Nephron (organoid): ENCODE measurements at regions not wholly inside any gene's neighbourhood (a gene's known extent, or its start where the extent isn't known, plus 50 kb on each side); places are given as distances from the start of the nearest gene placed in this dataset.
"Not testable (repeated sequence)": the region's sequence is repeated elsewhere in the genome, so short reads cannot be mapped to it uniquely, and the experiment has no call there.

Experiments used
- H3K27ac Mint-ChIP-seq, 3 experiments: 2 replicates each; pipeline ENCODE4 v1.8.0; 2020; ENCODE audit warnings: mixed read lengths in 3 of 3, mild to moderate bottlenecking in 2 of 3, moderate library complexity in 1 of 3
- H3K27me3 Mint-ChIP-seq: 2 replicates; pipeline ENCODE4 v1.8.0; 2021; ENCODE audit warnings: low read depth, mild to moderate bottlenecking, moderate library complexity, mixed read lengths
- H3K36me3 Mint-ChIP-seq: 2 replicates; pipeline ENCODE4 v1.8.0; 2020; ENCODE audit warnings: low read depth, mixed read lengths
- H3K4me1 Mint-ChIP-seq: 2 replicates; pipeline ENCODE4 v1.8.0; 2020; ENCODE audit warnings: mixed read lengths
- H3K4me3 Mint-ChIP-seq, 3 experiments: 2 replicates each; pipeline ENCODE4 v1.8.0; 2020; ENCODE audit warnings: mild to moderate bottlenecking in 3 of 3, mixed read lengths in 3 of 3, moderate library complexity in 2 of 3
- H3K9me3 Mint-ChIP-seq: 2 replicates; pipeline ENCODE4 v1.8.0; 2020; ENCODE audit warnings: mixed read lengths
- TF ChIP-seq, protein P1 (sequence below), 3 experiments: fragments of 200-600 bp; sonication (generic); IDR thresholded peaks; one replicate each; pipeline ENCODE4 v1.5.0; 2021; ENCODE audit warnings: antibody characterized with exemption in 3 of 3; ENCODE audit not compliant: unreplicated experiment in 3 of 3

DNA sequence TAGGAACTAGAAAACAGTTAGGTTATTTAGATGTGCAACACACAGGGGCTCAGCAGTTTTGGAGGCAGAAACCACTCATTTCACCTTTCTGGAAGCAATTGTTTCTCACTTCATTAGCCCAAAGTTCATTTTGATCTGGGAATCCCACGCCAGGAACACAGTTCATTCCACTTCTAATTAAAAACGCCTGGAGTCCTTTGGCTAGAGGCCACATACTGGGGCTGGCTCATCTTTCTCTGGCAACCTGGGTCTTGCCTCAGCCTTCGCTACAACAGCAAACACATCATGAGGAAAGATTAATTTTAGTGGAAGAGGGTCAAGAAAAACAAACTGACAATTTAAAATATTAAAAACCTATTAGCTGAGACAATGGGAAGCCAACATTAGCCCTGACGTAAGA is 69.7 kb downstream of the RFPL4B start:
- Mint-ChIP-seq H3K27ac (no peak overlapping the region), H3K27me3 (no peaks in the 10 kb centered on the region), H3K9me3 (peaks cover 33% of the 10 kb centered on the region), H3K4me1 (no peaks in the 10 kb centered on the region), H3K36me3 (peaks cover 4% of the 10 kb centered on the region), H3K4me3 (no peak overlapping the region)
- TF ChIP-seq, protein P1, sequence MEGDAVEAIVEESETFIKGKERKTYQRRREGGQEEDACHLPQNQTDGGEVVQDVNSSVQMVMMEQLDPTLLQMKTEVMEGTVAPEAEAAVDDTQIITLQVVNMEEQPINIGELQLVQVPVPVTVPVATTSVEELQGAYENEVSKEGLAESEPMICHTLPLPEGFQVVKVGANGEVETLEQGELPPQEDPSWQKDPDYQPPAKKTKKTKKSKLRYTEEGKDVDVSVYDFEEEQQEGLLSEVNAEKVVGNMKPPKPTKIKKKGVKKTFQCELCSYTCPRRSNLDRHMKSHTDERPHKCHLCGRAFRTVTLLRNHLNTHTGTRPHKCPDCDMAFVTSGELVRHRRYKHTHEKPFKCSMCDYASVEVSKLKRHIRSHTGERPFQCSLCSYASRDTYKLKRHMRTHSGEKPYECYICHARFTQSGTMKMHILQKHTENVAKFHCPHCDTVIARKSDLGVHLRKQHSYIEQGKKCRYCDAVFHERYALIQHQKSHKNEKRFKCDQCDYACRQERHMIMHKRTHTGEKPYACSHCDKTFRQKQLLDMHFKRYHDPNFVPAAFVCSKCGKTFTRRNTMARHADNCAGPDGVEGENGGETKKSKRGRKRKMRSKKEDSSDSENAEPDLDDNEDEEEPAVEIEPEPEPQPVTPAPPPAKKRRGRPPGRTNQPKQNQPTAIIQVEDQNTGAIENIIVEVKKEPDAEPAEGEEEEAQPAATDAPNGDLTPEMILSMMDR (IDR thresholded peaks at IDR 0.05; ENCODE audit: unreplicated experiment in 3 of 3): no peak

DNA sequence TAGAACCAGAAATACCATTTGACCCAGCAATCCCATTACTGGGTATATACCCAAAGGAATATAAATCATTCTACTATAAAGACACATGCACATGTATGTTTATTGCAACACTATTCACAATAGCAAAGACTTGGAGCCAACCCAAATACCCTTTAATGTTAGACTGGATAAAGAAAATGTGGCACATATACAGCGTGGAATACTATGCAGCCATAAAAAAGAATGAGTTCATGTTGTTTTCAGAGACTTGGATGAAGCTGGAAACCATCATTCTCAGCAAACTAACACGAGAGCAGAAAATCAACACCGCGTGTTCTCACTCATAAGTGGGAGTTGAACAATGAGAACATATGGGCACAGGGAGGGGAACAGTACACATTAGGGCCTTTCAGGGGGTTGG is 79.9 kb downstream of the RFPL4B start:
- H3K4me1 Mint-ChIP-seq, H3K27me3 Mint-ChIP-seq, H3K4me3 Mint-ChIP-seq, H3K27ac Mint-ChIP-seq, H3K36me3 Mint-ChIP-seq: not testable (repeated sequence)
- peaks cover 29% of the 10 kb centered on the region for H3K9me3 Mint-ChIP-seq

DNA sequence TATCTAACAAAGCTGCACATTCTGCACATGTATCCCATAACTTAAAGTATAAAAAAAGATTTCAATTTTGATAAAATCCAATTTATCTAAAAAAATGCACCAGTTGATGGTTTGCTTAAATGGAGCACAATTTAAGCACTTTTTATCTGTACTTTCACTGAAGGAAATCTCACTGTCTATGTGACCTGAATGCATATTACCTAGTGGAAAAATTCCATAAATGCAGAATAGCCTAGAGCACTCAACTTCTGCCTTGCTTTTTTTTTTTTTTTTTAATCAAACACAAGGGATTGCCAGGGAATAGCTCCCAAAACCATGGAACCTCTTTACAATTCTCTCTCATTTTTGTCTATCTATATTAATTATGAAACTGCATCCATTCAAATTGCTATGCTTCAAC is 80.4 kb downstream of the RFPL4B start:
- Mint-ChIP-seq H3K27me3 (no peaks in the 10 kb centered on the region), H3K9me3 (peaks cover 27% of the 10 kb centered on the region), H3K36me3 (peaks cover 8% of the 10 kb centered on the region), H3K27ac (no peak overlapping the region), H3K4me3 (no peak overlapping the region), H3K4me1 (no peaks in the 10 kb centered on the region)
- TF ChIP-seq, protein P1 (IDR thresholded peaks at IDR 0.05; ENCODE audit: unreplicated experiment in 3 of 3): no peak

DNA sequence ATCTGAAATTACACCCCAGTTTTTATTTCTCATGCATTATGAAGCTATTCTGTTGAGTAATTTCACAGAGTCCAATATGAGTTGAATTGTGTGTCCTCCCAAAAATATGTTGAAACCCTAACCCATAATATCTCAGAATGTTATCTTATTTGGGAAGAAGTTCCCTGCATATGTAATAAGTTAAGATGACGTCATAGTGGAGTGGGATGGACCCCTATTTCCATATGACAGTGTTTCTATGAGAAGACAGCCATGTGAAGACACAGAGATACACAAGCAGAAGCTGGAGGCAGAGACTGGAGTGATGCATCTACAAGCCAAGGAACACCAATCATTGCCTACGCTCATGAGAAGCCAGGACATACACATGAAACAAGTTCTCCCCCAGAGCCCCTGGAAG is 81.3 kb downstream of the RFPL4B start:
- peaks cover 23% of the 10 kb centered on the region for H3K9me3 Mint-ChIP-seq
- H3K27me3 Mint-ChIP-seq: no peaks in the 10 kb centered on the region
- H3K4me3 Mint-ChIP-seq: no peak overlapping the region
- TF ChIP-seq, protein P1 (IDR thresholded peaks at IDR 0.05; ENCODE audit: unreplicated experiment in 3 of 3): no peak
- H3K27ac Mint-ChIP-seq: no peak overlapping the region
- H3K36me3 Mint-ChIP-seq: peaks cover 8% of the 10 kb centered on the region
- no peaks in the 10 kb centered on the region for H3K4me1 Mint-ChIP-seq

DNA sequence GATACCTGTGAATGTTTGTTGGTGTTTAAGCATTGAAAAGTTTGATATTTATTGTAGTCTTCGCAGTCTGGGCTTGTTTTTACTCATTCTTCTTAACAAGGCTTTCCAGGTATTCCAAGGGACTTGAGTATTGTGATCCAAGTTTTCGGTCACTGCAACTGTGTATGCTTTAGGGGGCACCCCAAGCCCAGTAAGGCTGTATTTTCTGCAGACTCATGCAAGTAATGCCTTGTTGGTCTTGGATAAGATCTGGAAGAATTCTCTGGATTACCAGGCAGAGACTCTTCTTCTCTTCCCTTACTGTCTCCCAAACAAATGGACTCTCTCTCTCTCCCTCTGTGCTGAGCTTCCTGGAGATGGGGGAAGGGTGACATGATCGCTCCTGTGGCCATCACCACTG is 82.1 kb downstream of the RFPL4B start:
- H3K36me3 Mint-ChIP-seq: peaks cover 4% of the 10 kb centered on the region
- no peaks in the 10 kb centered on the region for H3K4me1 Mint-ChIP-seq
- TF ChIP-seq, protein P1 (IDR thresholded peaks at IDR 0.05; ENCODE audit: unreplicated experiment in 3 of 3): peak in 1 of 3 experiments; percentile 9
- no peaks in the 10 kb centered on the region for H3K27me3 Mint-ChIP-seq
- H3K4me3 Mint-ChIP-seq: no peak overlapping the region
- peaks cover 18% of the 10 kb centered on the region for H3K9me3 Mint-ChIP-seq
- no peak overlapping the region for H3K27ac Mint-ChIP-seq

DNA sequence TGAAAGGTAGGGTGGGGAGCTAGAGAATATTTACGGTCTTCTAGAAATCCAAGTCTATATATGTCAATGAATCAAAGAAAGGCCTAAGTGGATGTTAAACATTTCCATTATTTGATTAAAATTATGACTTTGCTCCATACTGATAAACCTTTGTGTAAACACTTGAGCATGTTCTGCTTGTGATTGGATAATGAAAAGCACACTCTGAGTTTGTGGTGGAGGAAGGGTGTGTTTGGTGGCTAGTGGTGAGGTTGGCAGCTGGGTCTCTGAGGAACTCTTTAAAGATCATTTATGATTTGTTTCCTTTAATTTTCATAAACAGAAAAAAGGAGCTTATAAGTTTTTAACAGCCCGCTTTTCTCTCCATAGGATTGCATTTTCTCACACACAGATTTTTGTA is 84.7 kb downstream of the RFPL4B start:
- TF ChIP-seq, protein P1 (IDR thresholded peaks at IDR 0.05; ENCODE audit: unreplicated experiment in 3 of 3): no peak
- H3K9me3 Mint-ChIP-seq: peaks cover under 1% of the 10 kb centered on the region
- H3K36me3 Mint-ChIP-seq: no peaks in the 10 kb centered on the region
- H3K4me1 Mint-ChIP-seq: no peaks in the 10 kb centered on the region
- H3K27me3 Mint-ChIP-seq: no peaks in the 10 kb centered on the region
- no peak overlapping the region for H3K4me3 Mint-ChIP-seq
- H3K27ac Mint-ChIP-seq: no peak overlapping the region
